Stimulated activated CD8-positive, alpha-beta memory T cell treated with anti-CD3 and anti-CD28 coated beads, Interleukin-4, amount 100 ng/mL, for 1 hour (primary cell): ENCODE measurements at regions not wholly inside any gene's neighbourhood (a gene's known extent, or its start where the extent isn't known, plus 50 kb on each side); places are given as distances from the start of the nearest gene placed in this dataset.
"Not testable (repeated sequence)": the region's sequence is repeated elsewhere in the genome, so short reads cannot be mapped to it uniquely, and the experiment has no call there.

Experiments
- DNase-seq, 2 donors: peaks; one replicate each; pipeline ENCODE4 v3.0.0-alpha.2; 2020; ENCODE audit warnings: low read depth in 2 of 2, low spot score in 1 of 2

DNA sequence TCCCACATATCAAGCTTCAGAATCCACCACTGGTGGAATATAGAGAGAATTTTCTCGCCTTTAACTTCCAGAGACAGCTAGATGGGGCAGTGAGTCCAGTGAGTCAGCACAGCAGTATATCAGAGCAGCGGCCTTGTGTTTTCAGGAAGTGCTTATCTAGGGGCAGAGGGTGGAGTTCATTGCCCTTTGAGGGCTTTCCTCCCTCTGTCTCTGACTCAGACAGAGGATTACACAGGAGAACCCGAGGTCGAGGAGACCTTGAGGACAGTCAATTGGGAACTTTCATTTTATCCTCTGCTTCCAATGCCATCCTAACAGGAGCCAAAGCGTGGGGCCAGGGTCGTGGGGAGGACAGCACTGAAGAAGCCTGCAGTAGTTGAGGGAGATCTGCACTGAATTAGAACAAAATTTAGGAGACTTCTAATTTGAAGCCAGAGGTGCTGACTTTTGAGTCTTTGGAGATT lies 109.6 kb upstream of the UMPS start:
- DNase-seq: peak in 1 of 2 donors; percentile 12

- no peak for DNase-seq
Observed at GRCh38 chr3:124621498-124621897, 108.8 kb upstream of the UMPS start.

- no peak for DNase-seq
Observed at GRCh38 chr3:124625074-124625473, 105.2 kb upstream of the UMPS start.

- no peak for DNase-seq
Observed at GRCh38 chr3:124627501-124627908, 102.7 kb upstream of the UMPS start.

DNA sequence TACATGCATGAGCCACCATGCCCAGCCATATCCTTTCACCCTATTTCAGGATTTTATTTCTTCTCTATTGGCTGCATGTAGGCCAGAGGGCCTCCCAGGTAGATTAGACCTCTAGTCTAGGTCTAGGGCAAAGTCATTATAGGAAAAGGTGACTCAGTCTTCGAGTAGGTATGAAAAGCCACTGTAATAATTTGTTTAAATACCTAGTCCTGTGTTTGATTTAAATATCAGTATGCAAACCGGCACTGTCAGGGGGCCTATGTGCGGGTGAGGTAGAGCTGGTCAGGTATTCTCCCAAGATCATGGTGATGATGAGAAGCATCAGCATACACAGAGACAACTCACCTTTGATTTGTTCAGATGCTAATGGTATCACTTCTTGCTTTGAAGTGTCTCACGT lies 101.4 kb upstream of the UMPS start:
- DNase-seq: no peak

DNA sequence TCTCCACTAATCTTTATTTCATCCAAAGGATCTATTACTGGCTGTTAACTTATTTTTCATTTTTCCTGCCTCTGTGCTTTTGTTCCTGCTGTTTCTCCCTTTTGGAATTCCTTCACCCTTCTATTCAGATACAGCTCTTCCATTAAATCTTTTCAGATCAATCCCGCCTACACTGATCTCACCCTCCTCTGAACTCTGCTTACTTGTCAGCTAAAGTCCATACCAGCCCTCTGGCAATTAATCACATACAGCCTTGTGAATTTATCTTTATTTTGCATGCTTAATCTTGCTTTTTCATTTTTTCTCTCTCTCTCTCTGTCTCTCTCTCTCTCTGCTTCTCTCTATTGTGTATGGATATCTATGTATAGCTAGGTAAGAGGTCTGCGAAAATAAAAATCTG lies 100.8 kb upstream of the UMPS start:
- no peak for DNase-seq

DNA sequence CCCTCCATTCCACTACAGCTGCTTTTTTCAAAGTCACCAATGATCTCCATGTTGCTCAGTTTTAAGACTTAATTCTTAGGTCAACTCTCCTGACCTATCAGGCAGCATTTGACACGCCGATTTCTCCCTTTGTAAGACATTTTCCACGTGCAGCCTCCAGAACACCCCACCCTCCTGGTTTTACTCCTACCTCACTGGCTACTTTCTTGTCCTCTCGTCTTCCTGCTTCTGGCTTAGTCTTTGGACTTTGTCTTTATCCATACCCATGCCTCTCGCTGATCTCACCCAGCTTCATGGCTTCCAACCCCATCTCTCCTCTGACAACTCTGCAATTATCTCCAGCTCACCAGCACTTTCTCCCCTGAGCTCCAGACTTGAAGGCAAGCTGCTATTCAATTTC lies 99.3 kb upstream of the UMPS start:
- no peak for DNase-seq

GRCh38 chr3:124631727-124632126 lies 98.5 kb upstream of the UMPS start:
- DNase-seq: no peak

DNA sequence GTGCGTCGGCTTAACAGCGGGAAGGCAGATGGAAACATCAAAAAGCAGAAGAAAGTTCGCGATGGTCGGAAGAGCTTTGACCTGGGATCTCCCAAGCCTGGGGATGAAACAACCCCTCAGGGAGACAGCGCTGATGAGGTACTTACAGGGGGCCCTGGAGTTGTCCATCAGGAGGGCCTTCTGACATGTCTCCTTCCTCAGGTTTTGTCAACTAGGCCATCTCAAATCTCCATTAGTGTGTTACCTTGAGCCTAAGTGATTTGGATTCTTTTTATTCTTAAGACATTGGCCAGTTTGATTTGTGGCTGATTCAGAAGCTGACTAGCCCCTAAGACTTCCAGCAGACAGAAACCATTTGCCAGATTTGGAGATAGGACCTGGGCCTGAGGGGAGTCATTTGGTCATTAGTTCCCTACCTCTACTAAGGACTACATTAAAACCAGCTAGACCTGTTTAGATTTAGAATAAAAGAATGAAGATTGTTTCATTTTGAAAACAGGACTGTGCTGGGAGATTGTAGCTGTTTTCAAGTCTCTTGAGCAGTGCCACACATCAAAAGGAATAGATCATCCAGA lies 97.6 kb upstream of the UMPS start:
- no peak for DNase-seq

DNA sequence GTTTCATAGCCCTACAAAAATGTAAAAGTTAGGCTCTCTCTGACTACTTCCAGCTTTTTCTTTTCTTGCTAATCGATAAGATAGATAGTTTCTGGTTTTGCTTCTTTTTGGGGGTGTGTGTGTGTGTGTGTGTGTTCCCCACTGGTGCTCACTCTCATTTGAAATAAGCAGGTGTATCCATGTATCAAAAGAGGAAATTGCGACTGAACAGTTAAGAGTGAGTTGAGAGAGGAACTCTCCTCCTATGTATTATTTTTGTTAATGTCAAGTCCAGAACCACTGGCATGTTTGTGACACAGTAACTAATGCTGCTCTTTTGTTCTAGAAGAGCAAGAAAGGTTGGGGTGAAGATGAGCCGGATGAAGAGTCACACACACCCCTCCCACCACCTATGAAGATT lies 96.7 kb upstream of the UMPS start:
- no peak for DNase-seq

DNA sequence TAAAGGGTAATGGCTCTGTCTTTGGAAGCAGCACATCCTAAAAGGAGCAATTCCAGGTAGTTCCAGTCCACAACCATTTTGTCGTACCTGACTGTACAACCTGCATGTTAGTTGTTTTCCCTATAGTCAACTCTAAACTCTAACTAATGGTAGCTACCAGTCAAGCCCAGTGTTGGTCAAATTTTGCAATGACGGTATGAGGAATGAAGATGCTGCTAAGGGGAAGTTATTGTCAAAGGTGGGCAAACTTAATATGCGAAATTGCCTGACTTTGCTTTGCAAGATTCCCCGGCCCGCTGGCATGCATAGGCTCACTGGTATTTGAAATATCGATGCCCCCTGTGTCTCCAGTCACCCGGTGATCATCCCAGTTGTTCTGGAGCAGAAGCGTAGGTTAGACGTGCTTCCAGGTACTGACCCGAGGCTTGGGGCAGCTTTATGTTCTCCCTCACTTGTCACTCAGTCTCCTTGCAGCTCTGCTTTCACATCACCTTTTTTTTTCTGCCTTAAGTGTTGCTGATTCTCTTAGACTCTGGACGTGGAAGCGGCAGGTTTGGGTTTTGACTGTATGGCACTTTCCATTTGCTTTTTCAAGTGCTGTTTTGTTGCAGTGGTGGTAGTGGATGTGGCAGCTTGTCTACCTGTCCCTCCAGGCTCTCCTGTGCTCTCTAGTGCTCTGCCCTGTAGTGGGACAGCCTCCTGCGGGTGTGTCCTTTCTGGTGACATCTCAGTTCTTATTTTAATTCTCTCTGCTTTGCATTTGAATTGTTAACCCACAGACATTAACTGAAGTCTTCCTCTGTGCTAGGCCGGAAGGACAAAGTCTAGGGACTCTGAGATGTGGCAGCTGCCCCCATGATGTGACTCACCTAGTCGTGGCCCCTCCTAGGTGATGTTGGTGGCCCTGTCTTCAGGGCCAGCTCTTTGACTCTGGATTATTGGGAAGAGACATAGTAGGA lies 95.8 kb upstream of the UMPS start:
- DNase-seq: no peak

DNA sequence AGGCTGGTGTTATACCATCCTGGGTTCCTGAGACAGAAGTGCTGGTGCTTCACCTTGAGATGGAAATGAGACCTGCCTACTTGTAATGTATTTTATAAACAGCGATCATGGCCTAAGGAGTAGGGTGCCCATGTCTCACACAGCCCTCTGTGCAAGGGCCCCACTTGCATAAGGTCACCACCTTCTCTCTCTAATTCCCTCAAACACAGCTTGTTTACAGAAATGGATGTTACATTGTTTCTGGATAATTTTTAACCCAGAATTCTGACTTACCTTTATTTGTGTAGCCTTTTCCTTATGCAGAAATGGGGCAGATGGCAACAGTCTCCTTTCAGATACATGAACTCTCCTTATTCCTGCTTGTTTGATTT lies 95.1 kb upstream of the UMPS start:
- DNase-seq: no peak

DNA sequence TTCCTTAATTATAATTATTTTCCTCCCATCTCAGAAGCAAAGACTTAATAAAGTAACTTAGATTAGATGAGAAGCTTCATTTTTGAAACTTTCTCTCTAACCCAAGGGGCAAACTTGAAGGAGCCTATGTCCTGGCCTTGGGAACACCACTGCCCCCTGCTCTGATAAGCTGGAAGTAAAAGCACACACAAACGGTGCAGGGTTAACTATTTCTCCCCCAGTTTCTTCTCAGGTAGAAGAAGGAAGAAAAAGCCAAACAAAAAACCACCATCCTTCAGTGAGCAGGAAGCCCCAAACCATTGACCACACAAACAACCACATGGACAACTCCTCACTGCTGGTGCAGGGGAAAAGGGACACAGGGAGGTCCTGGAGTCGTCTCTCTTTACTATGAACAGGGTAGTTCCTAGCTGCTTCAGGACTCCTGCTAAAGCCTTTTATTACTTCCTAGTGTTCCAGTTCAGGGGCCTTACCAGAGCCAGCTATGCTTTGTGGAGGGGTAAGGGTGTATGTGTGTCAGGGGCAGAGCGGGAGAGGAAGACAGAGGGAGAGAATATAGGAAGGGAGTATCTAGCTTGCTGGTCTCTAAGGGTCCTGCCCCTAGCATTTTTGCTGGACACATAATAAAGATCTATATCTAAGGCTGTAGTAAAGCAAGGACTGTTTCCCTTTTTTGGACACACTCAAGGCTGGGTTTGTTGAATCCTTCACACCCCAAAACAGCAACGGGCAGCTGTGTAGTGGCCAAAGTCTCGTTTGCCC lies 94.0 kb upstream of the UMPS start:
- DNase-seq: no peak

GRCh38 chr3:124636863-124637296 lies 93.4 kb upstream of the UMPS start:
- DNase-seq: no peak

- DNase-seq: no peak
Observed at GRCh38 chr3:124639406-124640237, 90.6 kb upstream of the UMPS start.

- no peak for DNase-seq
Observed at GRCh38 chr3:124640635-124641306, 89.5 kb upstream of the UMPS start.

DNA sequence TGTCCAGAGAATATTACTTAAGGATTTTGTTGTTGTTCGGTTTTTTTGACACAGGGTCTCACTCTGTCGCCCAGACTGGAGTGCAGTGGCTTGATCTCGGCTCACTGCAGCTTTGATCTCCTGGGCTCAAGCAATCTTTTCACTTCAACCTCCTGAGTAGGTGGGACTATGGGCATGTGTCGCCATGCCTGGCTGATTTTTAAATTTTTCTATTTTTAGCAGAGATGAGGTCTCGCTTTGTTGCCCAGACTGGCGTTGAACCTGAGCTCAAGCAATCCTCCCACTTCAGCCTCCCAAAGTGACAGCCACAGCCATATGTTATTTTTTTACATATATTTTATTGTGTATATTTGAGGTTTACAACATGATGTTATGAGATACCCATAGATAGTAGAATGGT lies 86.8 kb upstream of the UMPS start:
- no peak for DNase-seq

DNA sequence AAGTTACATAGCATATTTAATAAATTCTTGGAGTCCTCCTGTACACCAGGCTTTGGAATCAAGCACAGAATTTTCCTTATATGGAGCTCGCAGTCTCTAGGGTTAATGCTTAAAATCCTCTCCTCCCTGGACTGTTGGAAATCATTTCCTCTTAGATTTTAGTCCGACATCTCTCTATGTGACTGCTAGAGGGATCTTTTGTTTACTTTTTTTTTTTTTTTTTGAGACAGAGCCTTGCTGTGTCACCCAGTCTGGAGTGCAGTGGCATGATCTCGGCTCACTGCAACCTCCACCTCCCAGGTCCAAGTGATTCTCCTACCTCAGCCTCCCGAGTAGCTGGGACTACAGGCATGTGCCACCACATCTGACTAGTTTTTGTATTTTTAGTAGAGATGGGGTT lies 84.1 kb upstream of the UMPS start:
- not testable (repeated sequence) for DNase-seq

GRCh38 chr3:124648551-124648950 lies 81.7 kb upstream of the UMPS start:
- DNase-seq: no peak

GRCh38 chr3:124650798-124651197 lies 79.5 kb upstream of the UMPS start:
- DNase-seq: no peak
